Heart left ventricle (tissue), 16 donors: ENCODE measurements at regions not wholly inside any gene's neighbourhood (a gene's known extent, or its start where the extent isn't known, plus 50 kb on each side); places are given as distances from the start of the nearest gene placed in this dataset.

Experiments used
- ATAC-seq, 4 donors: fragments of 200-7000 bp; cut with Tn5 transposase; one replicate each; pipeline ENCODE4 v1.9.1; 2020 to 2022; ENCODE audit warnings: moderate library complexity in 4 of 4, mild to moderate bottlenecking in 3 of 4, moderate number of reproducible peaks in 1 of 4
- DNase-seq, 5 donors: peaks; one replicate each; pipeline ENCODE4 v3.0.0-alpha.2; 2020
- H3K27ac ChIP-seq, 12 donors: fragments of 200-600 bp; sonication (generic) in 4 of 12; one replicate each; pipeline versions ENCODE4 v1.5.0 to v1.8.0; 2016 to 2022; ENCODE audit warnings: mild to moderate bottlenecking in 2 of 12
- H3K27me3 ChIP-seq, 9 donors: fragments of 200-600 bp; sonication (generic) in 2 of 9; one replicate each; pipeline versions ENCODE4 v1.5.1 to v1.8.0; 2016 to 2022; ENCODE audit warnings: mild to moderate bottlenecking in 3 of 9
- H3K36me3 ChIP-seq, 9 donors: fragments of 200-600 bp; sonication (generic) in 2 of 9; one replicate each; pipeline versions ENCODE4 v1.5.0 to v1.8.0; 2018 to 2022; ENCODE audit warnings: mild to moderate bottlenecking in 2 of 9
- H3K4me1 ChIP-seq, 12 donors: fragments of 200-600 bp; sonication (generic) in 4 of 12; one replicate each; pipeline versions ENCODE4 v1.5.0 to v1.8.0; 2016 to 2022; ENCODE audit warnings: mild to moderate bottlenecking in 3 of 12
- H3K4me3 ChIP-seq, 12 donors: fragments of 200-600 bp; sonication (generic) in 4 of 12; one replicate each; pipeline versions ENCODE4 v1.5.0 to v1.8.0; 2017 to 2022; ENCODE audit warnings: mild to moderate bottlenecking in 9 of 12, moderate library complexity in 4 of 12
- H3K9me3 ChIP-seq, 12 donors: fragments of 200-600 bp; sonication (generic) in 4 of 12; one replicate each; pipeline versions ENCODE4 v1.5.0 to v1.8.0; 2016 to 2022; ENCODE audit warnings: mild to moderate bottlenecking in 1 of 12
- POLR2A ChIP-seq, 2 donors: fragments of 450-650 bp; IDR thresholded peaks; one replicate each; pipeline ENCODE4 v1.6.1; 2017; ENCODE audit warnings: antibody characterized with exemption in 2 of 2, mild to moderate bottlenecking in 2 of 2, moderate library complexity in 2 of 2
- WGBS, 4 donors: extraction: QIAGEN DNeasy Blood & Tissue Kit in 2 of 4; methylation state at CpG; one replicate each; pipeline versions ENCODE4 v1.1.5 to v1.1.7; 2013 to 2018; 5-methylcytosine and 5-hydroxymethylcytosine counted together
- intact Hi-C, 10 donors: fragments of 100-400 bp; cut with DNase I; formaldehyde crosslinking; loops; one replicate each; pipeline versions ENCODE4 v1.11.1 to v1.14.2; 2022
- TF ChIP-seq, protein P1 (sequence below), 12 donors: fragments of 200-600 bp; sonication (generic) in 4 of 12; IDR thresholded peaks; one replicate each; pipeline versions ENCODE4 v1.5.0 to v1.8.0; 2018 to 2022; ENCODE audit warnings: antibody characterized with exemption in 12 of 12, mild to moderate bottlenecking in 5 of 12
- donor health status: ischemic (EF 13 %, LVEDD 7.1; RV severe dilation, severe dysfunction).
- donor health status: healthy with polysubstance abuse.
- donor health status: DM: no; HTN: yes; CAD: no.
- donor health status: DM: no; HTN: no; CAD: no.
- donor health status: ischemic (EF 25% LVEDD 6.9; RV normal size, moderate dysfunction).
- donor health status: ischemic (EF 25% LVEDD 5.7; RV mildly dilated, moderate dysfunction).
- donor health status: healthy.
- donor health status: DM: yes; HTN: yes; CAD: no.
- donor health status: ischemic (EF 35%, LVEDD 5.7; RV mildly dilated, moderate dysfunction).
- donor health status: nonischemic (EF 11% LVEDD 7.7; RV severe dilation, severe dysfunction).
- donor health status: DM: yes; HTN: yes; CAD: no.
- donor health status: PGD.
- donor health status: ischemic (EF 29% LVEDD 5.4; RV normal size, mild dysfunction).
- donor health status: nonischemic (EF 23%, LVEDD 6.1; RV moderate dilation, normal function).

DNA sequence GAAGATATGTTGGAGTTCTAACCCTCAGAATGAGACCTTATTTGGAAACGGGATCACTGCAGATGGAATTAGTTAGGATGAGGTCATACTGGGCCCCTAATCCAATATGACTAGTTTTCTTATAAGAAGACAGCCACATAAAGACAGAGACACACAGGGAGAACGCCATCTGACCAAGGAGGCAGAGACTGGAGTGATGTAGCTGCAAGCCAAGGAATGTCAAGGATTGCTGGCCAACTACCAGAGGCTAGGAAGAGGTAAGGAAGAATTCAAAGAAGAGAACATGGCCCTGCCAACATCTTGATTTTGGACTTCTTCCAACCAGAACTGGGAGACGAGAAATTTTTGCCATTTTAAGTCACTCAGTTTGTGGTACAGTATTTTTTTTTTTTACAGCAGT, 152.8 kb upstream of the DIPK2B start:
- intact Hi-C loops, result no loop called here
- peaks cover 0 to 14% (median 2%) of the 10 kb centered on the region in 12 donors for H3K9me3 ChIP-seq
- H3K36me3 ChIP-seq, result no peaks in the 10 kb centered on the region
- 51 to 68% (median 62%) methylated on average over 3 of the region's 3 CpGs for WGBS, 4 donors
- DNase-seq, result no peak
- H3K27me3 ChIP-seq, result no peaks in the 10 kb centered on the region
- no peak for ATAC-seq
- H3K4me3 ChIP-seq, result no peak overlapping the region
- peaks cover 0 to 4% (median 0%) of the 10 kb centered on the region in 12 donors for H3K4me1 ChIP-seq
- no peak overlapping the region for H3K27ac ChIP-seq
- TF ChIP-seq, protein P1, sequence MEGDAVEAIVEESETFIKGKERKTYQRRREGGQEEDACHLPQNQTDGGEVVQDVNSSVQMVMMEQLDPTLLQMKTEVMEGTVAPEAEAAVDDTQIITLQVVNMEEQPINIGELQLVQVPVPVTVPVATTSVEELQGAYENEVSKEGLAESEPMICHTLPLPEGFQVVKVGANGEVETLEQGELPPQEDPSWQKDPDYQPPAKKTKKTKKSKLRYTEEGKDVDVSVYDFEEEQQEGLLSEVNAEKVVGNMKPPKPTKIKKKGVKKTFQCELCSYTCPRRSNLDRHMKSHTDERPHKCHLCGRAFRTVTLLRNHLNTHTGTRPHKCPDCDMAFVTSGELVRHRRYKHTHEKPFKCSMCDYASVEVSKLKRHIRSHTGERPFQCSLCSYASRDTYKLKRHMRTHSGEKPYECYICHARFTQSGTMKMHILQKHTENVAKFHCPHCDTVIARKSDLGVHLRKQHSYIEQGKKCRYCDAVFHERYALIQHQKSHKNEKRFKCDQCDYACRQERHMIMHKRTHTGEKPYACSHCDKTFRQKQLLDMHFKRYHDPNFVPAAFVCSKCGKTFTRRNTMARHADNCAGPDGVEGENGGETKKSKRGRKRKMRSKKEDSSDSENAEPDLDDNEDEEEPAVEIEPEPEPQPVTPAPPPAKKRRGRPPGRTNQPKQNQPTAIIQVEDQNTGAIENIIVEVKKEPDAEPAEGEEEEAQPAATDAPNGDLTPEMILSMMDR (IDR thresholded peaks at IDR 0.05), result no peak
- no peak for TF ChIP-seq POLR2A (IDR thresholded peaks at IDR 0.05)

DNA sequence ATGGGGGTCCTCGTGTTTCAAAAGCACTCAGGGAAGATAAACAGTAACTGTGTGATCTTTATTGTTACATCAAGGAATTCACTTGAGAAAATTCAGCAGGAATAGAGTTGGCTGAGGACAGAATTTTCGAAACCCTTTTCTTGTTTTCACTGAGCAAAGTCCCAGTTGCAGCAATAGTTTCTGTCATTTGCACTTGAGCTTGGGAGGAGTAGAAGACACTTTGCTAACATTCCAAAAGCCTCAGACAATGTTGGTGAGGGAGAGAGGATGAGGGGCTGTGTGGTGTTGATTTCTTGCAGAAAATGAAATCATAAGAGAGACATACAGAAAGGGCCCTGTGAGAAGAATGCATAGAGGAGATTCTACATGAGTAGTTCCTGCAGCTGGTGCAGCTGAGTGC, 151.9 kb upstream of the DIPK2B start:
- WGBS, 4 donors, result 45 to 70% (median 63%) methylated on average over 2 of the region's 2 CpGs
- no peaks in the 10 kb centered on the region for H3K27me3 ChIP-seq
- intact Hi-C loops, result no loop called here
- peaks cover 0 to 4% (median 0%) of the 10 kb centered on the region in 12 donors for H3K4me1 ChIP-seq
- H3K36me3 ChIP-seq, result no peaks in the 10 kb centered on the region
- H3K4me3 ChIP-seq, result no peak overlapping the region
- peaks cover 0 to 14% (median 2%) of the 10 kb centered on the region in 12 donors for H3K9me3 ChIP-seq
- no peak for DNase-seq
- no peak for ATAC-seq
- H3K27ac ChIP-seq, result no peak overlapping the region
- no peak for TF ChIP-seq POLR2A (IDR thresholded peaks at IDR 0.05)
- TF ChIP-seq, protein P1 (IDR thresholded peaks at IDR 0.05), result no peak

DNA sequence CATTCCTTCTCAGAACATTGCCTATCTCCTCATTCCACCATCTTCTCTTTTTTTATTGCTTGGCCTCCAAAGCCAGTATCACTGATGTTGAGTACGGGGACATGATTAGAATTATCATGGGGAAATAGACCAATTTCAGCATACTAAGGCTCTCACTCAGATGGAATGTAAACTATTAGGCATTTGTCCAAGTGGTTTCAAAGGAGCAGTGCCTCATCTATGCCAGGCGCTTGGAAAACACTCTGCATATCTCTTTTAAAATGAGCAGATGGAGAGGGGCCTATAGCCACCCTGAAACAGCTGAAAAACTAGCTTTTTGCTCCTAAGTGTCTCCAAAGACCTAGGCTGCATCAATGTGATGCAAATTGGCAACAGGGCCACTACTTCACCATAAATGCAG, 150.8 kb upstream of the DIPK2B start:
- ATAC-seq (peak in 1 of 4 donors; percentile 42), DNase-seq (no peak)
- no peaks in the 10 kb centered on the region for H3K36me3 ChIP-seq
- 39 to 43% (median 41%) methylated on average over 2 of the region's 2 CpGs for WGBS, 4 donors
- intact Hi-C loops, result no loop called here
- no peak for TF ChIP-seq POLR2A (IDR thresholded peaks at IDR 0.05)
- TF ChIP-seq, protein P1 (IDR thresholded peaks at IDR 0.05), result no peak
- no peak overlapping the region for H3K4me3 ChIP-seq
- H3K4me1 ChIP-seq, result peaks cover 0 to 4% (median 0%) of the 10 kb centered on the region in 12 donors
- H3K27ac ChIP-seq, result no peak overlapping the region
- H3K9me3 ChIP-seq, result peaks cover 0 to 10% (median under 1%) of the 10 kb centered on the region in 12 donors
- H3K27me3 ChIP-seq, result no peaks in the 10 kb centered on the region

DNA sequence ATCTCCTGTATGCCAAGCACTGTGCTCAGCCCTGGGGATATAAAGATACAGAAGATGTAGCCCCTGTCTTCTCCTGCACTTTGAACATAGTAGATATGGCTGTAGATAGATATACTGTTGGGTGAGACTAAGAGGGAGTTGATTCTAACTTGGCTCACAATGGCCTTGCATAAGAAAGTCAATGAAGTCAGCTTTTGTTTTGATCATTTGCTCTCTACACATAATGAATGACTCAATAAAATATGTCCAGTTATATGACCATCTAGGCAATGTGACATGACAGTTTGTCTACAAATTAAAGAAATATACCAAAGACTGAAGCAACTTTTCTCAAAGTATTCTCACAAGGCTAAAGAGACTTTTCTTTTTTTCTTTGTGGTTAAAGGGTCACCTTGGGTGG, 147.6 kb upstream of the DIPK2B start:
- Histone ChIP-seq H3K27ac (no peak overlapping the region), H3K27me3 (no peaks in the 10 kb centered on the region)

More for the DNA sequence above, 147.6 kb upstream of the DIPK2B start:
- H3K9me3 ChIP-seq, result peaks cover 0 to 3% (median 0%) of the 10 kb centered on the region in 12 donors
- DNase-seq (no peak), ATAC-seq (no peak)
- TF ChIP-seq, protein P1 (IDR thresholded peaks at IDR 0.05), result no peak
- TF ChIP-seq POLR2A (IDR thresholded peaks at IDR 0.05), result no peak
- peaks cover 0 to 4% (median 0%) of the 10 kb centered on the region in 12 donors for H3K4me1 ChIP-seq
- no peak overlapping the region for H3K4me3 ChIP-seq
- no peaks in the 10 kb centered on the region for H3K36me3 ChIP-seq
- intact Hi-C loops, result no loop called here
